ENCODE measurements at regions not wholly inside any gene's neighbourhood (a gene's known extent, or its start where the extent isn't known, plus 50 kb on each side); places are given as distances from the start of the nearest gene placed in this dataset.
"Not testable (repeated sequence)": the region's sequence is repeated elsewhere in the genome, so short reads cannot be mapped to it uniquely, and the experiment has no call there.

- no peak for TF ChIP-seq JUND (IDR thresholded peaks at IDR 0.05; ENCODE audit: low read depth)
- in situ Hi-C loops (cut with HindIII; ENCODE audit: low pct_unique_long_range_greater_than_20kb, low sequenced_read_pairs) = no loop called here
- DNase-seq (ENCODE audit: low read depth in 1 of 2, low spot score in 1 of 2) = no peak
Measured at GRCh38 chr20:52075400-52075799, 116.2 kb downstream of the ZFP64 start.

GRCh38 chr20:52071136-52071535, 120.4 kb downstream of the ZFP64 start:
- TF ChIP-seq JUND (IDR thresholded peaks at IDR 0.05; ENCODE audit: low read depth) = no peak
- in situ Hi-C loops (cut with HindIII; ENCODE audit: low pct_unique_long_range_greater_than_20kb, low sequenced_read_pairs) = no loop called here

GRCh38 chr20:52064931-52065330, 126.6 kb downstream of the ZFP64 start:
- in situ Hi-C loops (cut with HindIII; ENCODE audit: low pct_unique_long_range_greater_than_20kb, low sequenced_read_pairs) = no loop called here
- no peak for DNase-seq (ENCODE audit: low read depth in 1 of 2, low spot score in 1 of 2)
- no peak for TF ChIP-seq JUND (IDR thresholded peaks at IDR 0.05; ENCODE audit: low read depth)

More at GRCh38 chr20:52071136-52071535, 120.4 kb downstream of the ZFP64 start:
- no peak for DNase-seq (ENCODE audit: low read depth in 1 of 2, low spot score in 1 of 2)

GRCh38 chr20:52062452-52063209, 128.9 kb downstream of the ZFP64 start:
- in situ Hi-C loops (cut with HindIII; ENCODE audit: low pct_unique_long_range_greater_than_20kb, low sequenced_read_pairs) = no loop called here
- TF ChIP-seq JUND (IDR thresholded peaks at IDR 0.05; ENCODE audit: low read depth) = no peak
- no peak for DNase-seq (ENCODE audit: low read depth in 1 of 2, low spot score in 1 of 2)

- in situ Hi-C loops (cut with HindIII; ENCODE audit: low pct_unique_long_range_greater_than_20kb, low sequenced_read_pairs) = no loop called here
- TF ChIP-seq JUND (IDR thresholded peaks at IDR 0.05; ENCODE audit: low read depth) = no peak
- DNase-seq (ENCODE audit: low read depth in 1 of 2, low spot score in 1 of 2) = peak; percentile 65 to 79
Measured at GRCh38 chr20:52060794-52061714, 130.5 kb downstream of the ZFP64 start.

- in situ Hi-C loops (cut with HindIII; ENCODE audit: low pct_unique_long_range_greater_than_20kb, low sequenced_read_pairs); DNase-seq (ENCODE audit: low read depth in 1 of 2, low spot score in 1 of 2): not testable (repeated sequence)
Measured at GRCh38 chr20:52057133-52057532, 134.4 kb downstream of the ZFP64 start.

GRCh38 chr20:52056203-52057062, 135.1 kb downstream of the ZFP64 start:
- no peak for DNase-seq (ENCODE audit: low read depth in 1 of 2, low spot score in 1 of 2)
- TF ChIP-seq JUND (IDR thresholded peaks at IDR 0.05; ENCODE audit: low read depth) = no peak
- in situ Hi-C loops (cut with HindIII; ENCODE audit: low pct_unique_long_range_greater_than_20kb, low sequenced_read_pairs) = no loop called here

- no peak for TF ChIP-seq JUND (IDR thresholded peaks at IDR 0.05; ENCODE audit: low read depth)
- in situ Hi-C loops (cut with HindIII; ENCODE audit: low pct_unique_long_range_greater_than_20kb, low sequenced_read_pairs) = no loop called here
- DNase-seq (ENCODE audit: low read depth in 1 of 2, low spot score in 1 of 2) = no peak
Measured at GRCh38 chr20:52054123-52054522, 137.5 kb downstream of the ZFP64 start.

- in situ Hi-C loops (cut with HindIII; ENCODE audit: low pct_unique_long_range_greater_than_20kb, low sequenced_read_pairs) = no loop called here
- no peak for DNase-seq (ENCODE audit: low read depth in 1 of 2, low spot score in 1 of 2)
- TF ChIP-seq JUND (IDR thresholded peaks at IDR 0.05; ENCODE audit: low read depth) = no peak
Measured at GRCh38 chr20:52049001-52049731, 142.4 kb downstream of the ZFP64 start.

GRCh38 chr20:52047811-52048764, 143.5 kb downstream of the ZFP64 start:
- no peak for DNase-seq (ENCODE audit: low read depth in 1 of 2, low spot score in 1 of 2)
- TF ChIP-seq JUND (IDR thresholded peaks at IDR 0.05; ENCODE audit: low read depth) = no peak
- in situ Hi-C loops (cut with HindIII; ENCODE audit: low pct_unique_long_range_greater_than_20kb, low sequenced_read_pairs) = no loop called here

- no peak for TF ChIP-seq JUND (IDR thresholded peaks at IDR 0.05; ENCODE audit: low read depth)
- no peak for DNase-seq (ENCODE audit: low read depth in 1 of 2, low spot score in 1 of 2)
- in situ Hi-C loops (cut with HindIII; ENCODE audit: low pct_unique_long_range_greater_than_20kb, low sequenced_read_pairs) = no loop called here
Measured at GRCh38 chr20:52041966-52042365, 149.6 kb downstream of the ZFP64 start.
